ENCODE measurements at regions not wholly inside any gene's neighbourhood (a gene's known extent, or its start where the extent isn't known, plus 50 kb on each side); places are given as distances from the start of the nearest gene placed in this dataset.

GRCh38 chr2:136328207-136328795, 210.4 kb upstream of the CXCR4 start:
- no peaks in the 10 kb centered on the region for H3K27me3 ChIP-seq (ENCODE audit: insufficient read depth, low read length)
- H3K9ac ChIP-seq (ENCODE audit: low read length), result no peak overlapping the region; the same call in 1 of the 2 replicates
- H3K79me2 ChIP-seq (ENCODE audit: insufficient read depth, low read length), result no peaks in the 10 kb centered on the region
- H3K27ac ChIP-seq (ENCODE audit: low read depth, low read length, poor library complexity, severe bottlenecking), result peak overlapping the region; percentile 92
- no peaks in the 10 kb centered on the region for H3K9me3 ChIP-seq (ENCODE audit: low read length)
- no peaks in the 10 kb centered on the region for H3K36me3 ChIP-seq (ENCODE audit: insufficient read depth, low read length)
- no peaks in the 10 kb centered on the region for H3K9me2 ChIP-seq (ENCODE audit: low read depth, low read length)
- no peaks in the 10 kb centered on the region for H4K20me1 ChIP-seq (ENCODE audit: insufficient read depth, low read length)
- 0 out of 2 replicates have a peak, but pooled peaks cover 7% of the 10 kb centered on the region for H3F3A ChIP-seq (ENCODE audit: insufficient read depth, low read length)
- no peak overlapping the region for H3K4me2 ChIP-seq (ENCODE audit: low read length)
- TF ChIP-seq EZH2 (IDR thresholded peaks at IDR 0.05; ENCODE audit: borderline replicate concordance, low read length), result no peak
- no peak for TF ChIP-seq CTCF (IDR thresholded peaks at IDR 0.05; ENCODE audit: low read length)
- H3K4me1 ChIP-seq (ENCODE audit: insufficient read depth, low read length, severe bottlenecking), result peaks cover 71% of the 10 kb centered on the region
- no peak overlapping the region for H3K4me3 ChIP-seq (ENCODE audit: low read depth, low read length, poor library complexity, severe bottlenecking)
- no peak overlapping the region; the same call in 1 of the 2 replicates for H2AFZ ChIP-seq (ENCODE audit: low read length)

GRCh38 chr2:136327162-136327852, 209.4 kb upstream of the CXCR4 start:
- H3K36me3 ChIP-seq (ENCODE audit: insufficient read depth, low read length), result no peaks in the 10 kb centered on the region
- H3K9me3 ChIP-seq (ENCODE audit: low read length), result no peaks in the 10 kb centered on the region
- peak overlapping the region; percentile 92 for H3K27ac ChIP-seq (ENCODE audit: low read depth, low read length, poor library complexity, severe bottlenecking)
- H3K79me2 ChIP-seq (ENCODE audit: insufficient read depth, low read length), result no peaks in the 10 kb centered on the region
- H3K9ac ChIP-seq (ENCODE audit: low read length), result peak overlapping the region; percentile 59
- H3K27me3 ChIP-seq (ENCODE audit: insufficient read depth, low read length), result no peaks in the 10 kb centered on the region
- H3F3A ChIP-seq (ENCODE audit: insufficient read depth, low read length), result 0 out of 2 replicates have a peak, but pooled peaks cover 7% of the 10 kb centered on the region
- H3K9me2 ChIP-seq (ENCODE audit: low read depth, low read length), result no peaks in the 10 kb centered on the region
- H3K4me1 ChIP-seq (ENCODE audit: insufficient read depth, low read length, severe bottlenecking), result peaks cover 75% of the 10 kb centered on the region
- no peak overlapping the region for H2AFZ ChIP-seq (ENCODE audit: low read length)
- H4K20me1 ChIP-seq (ENCODE audit: insufficient read depth, low read length), result no peaks in the 10 kb centered on the region
- peak overlapping the region; percentile 66 for H3K4me2 ChIP-seq (ENCODE audit: low read length)
- peak overlapping the region; percentile 29 for H3K4me3 ChIP-seq (ENCODE audit: low read depth, low read length, poor library complexity, severe bottlenecking)
- TF ChIP-seq EZH2 (IDR thresholded peaks at IDR 0.05; ENCODE audit: borderline replicate concordance, low read length), result no peak
- TF ChIP-seq CTCF (IDR thresholded peaks at IDR 0.05; ENCODE audit: low read length), result no peak

- Histone ChIP-seq H3K36me3 (ENCODE audit: insufficient read depth, low read length) (no peaks in the 10 kb centered on the region), H3K4me1 (ENCODE audit: insufficient read depth, low read length, severe bottlenecking) (peaks cover 75% of the 10 kb centered on the region), H4K20me1 (ENCODE audit: insufficient read depth, low read length) (no peaks in the 10 kb centered on the region), H3K79me2 (ENCODE audit: insufficient read depth, low read length) (no peaks in the 10 kb centered on the region), H3K4me3 (ENCODE audit: low read depth, low read length, poor library complexity, severe bottlenecking) (no peak overlapping the region), H3K9ac (ENCODE audit: low read length) (peak overlapping the region; percentile 13), H3K9me3 (ENCODE audit: low read length) (no peaks in the 10 kb centered on the region), H3K9me2 (ENCODE audit: low read depth, low read length) (no peaks in the 10 kb centered on the region), H3K27ac (ENCODE audit: low read depth, low read length, poor library complexity, severe bottlenecking) (peak overlapping the region; percentile 92), H3K27me3 (ENCODE audit: insufficient read depth, low read length) (no peaks in the 10 kb centered on the region), H2AFZ (ENCODE audit: low read length) (no peak overlapping the region), H3K4me2 (ENCODE audit: low read length) (peak overlapping the region; percentile 66), H3F3A (ENCODE audit: insufficient read depth, low read length) (0 out of 2 replicates have a peak, but pooled peaks cover 7% of the 10 kb centered on the region)
- TF ChIP-seq CTCF (IDR thresholded peaks at IDR 0.05; ENCODE audit: low read length), result no peak
- TF ChIP-seq EZH2 (IDR thresholded peaks at IDR 0.05; ENCODE audit: borderline replicate concordance, low read length), result no peak
Observed at GRCh38 chr2:136325844-136326331, 207.9 kb upstream of the CXCR4 start.
